Heart right ventricle (tissue), 16 donors: ENCODE measurements at regions not wholly inside any gene's neighbourhood (a gene's known extent, or its start where the extent isn't known, plus 50 kb on each side); places are given as distances from the start of the nearest gene placed in this dataset.
"Not testable (repeated sequence)": the region's sequence is repeated elsewhere in the genome, so short reads cannot be mapped to it uniquely, and the experiment has no call there.

Experiments used
- ATAC-seq, 8 donors: fragments of 200-7000 bp; cut with Tn5 transposase; one replicate each; pipeline ENCODE4 v1.9.1; 2020; ENCODE audit warnings: mild to moderate bottlenecking in 8 of 8, moderate library complexity in 8 of 8, moderate number of reproducible peaks in 1 of 8
- DNase-seq, 2 donors: peaks; one replicate each; pipeline ENCODE4 v3.0.0-alpha.2; 2020
- H3K27ac ChIP-seq, 10 donors: fragments of 200-600 bp; sonication (generic) in 2 of 10; one replicate each; pipeline versions ENCODE4 v1.5.0 to v1.8.0; 2020 to 2022; ENCODE audit warnings: mild to moderate bottlenecking in 3 of 10
- H3K27me3 ChIP-seq, 7 donors: fragments of 200-600 bp; one replicate each; pipeline ENCODE4 v1.8.0; 2021 to 2022; ENCODE audit warnings: mild to moderate bottlenecking in 2 of 7
- H3K36me3 ChIP-seq, 9 donors: fragments of 200-600 bp; sonication (generic) in 1 of 9; one replicate each; pipeline versions ENCODE4 v1.5.0 to v1.8.0; 2020 to 2022; ENCODE audit warnings: mild to moderate bottlenecking in 2 of 9
- H3K4me1 ChIP-seq, 9 donors: fragments of 200-600 bp; sonication (generic) in 1 of 9; one replicate each; pipeline versions ENCODE4 v1.5.0 to v1.8.0; 2020 to 2022; ENCODE audit warnings: mild to moderate bottlenecking in 4 of 9
- H3K4me3 ChIP-seq, 10 donors: fragments of 200-600 bp; sonication (generic) in 2 of 10; one replicate each; pipeline versions ENCODE4 v1.5.0 to v1.8.0; 2020 to 2022; ENCODE audit warnings: mild to moderate bottlenecking in 7 of 10, moderate library complexity in 2 of 10
- H3K9me3 ChIP-seq, 11 donors: fragments of 200-600 bp in 10 of 11; sonication (generic) in 2 of 11; one replicate each; pipeline versions ENCODE4 v1.5.0 to v1.8.0; 2013 to 2022; ENCODE audit warnings: mild to moderate bottlenecking in 2 of 11, control low read depth in 1 of 11, moderate library complexity in 1 of 11
- CTCF ChIP-seq, 9 donors: fragments of 200-600 bp; sonication (generic) in 2 of 9; IDR thresholded peaks; one replicate each; pipeline versions ENCODE4 v1.5.0 to v1.8.0; 2021 to 2022; ENCODE audit warnings: antibody characterized with exemption in 9 of 9, mild to moderate bottlenecking in 5 of 9, moderate library complexity in 1 of 9
- WGBS, 2 donors: extraction: QIAGEN DNeasy Blood & Tissue Kit; methylation state at CpG; one replicate each; pipeline ENCODE4 v1.1.7; 2013; ENCODE audit warnings: inconsistent platforms in 1 of 2; 5-methylcytosine and 5-hydroxymethylcytosine counted together
- intact Hi-C, 10 donors: fragments of 100-400 bp; cut with DNase I; formaldehyde crosslinking; loops; one replicate each; pipeline versions ENCODE4 v1.11.1 to v1.14.2; 2022
- donor health status: Arrhythmogenic right ventricular cardiomyopathy.
- donor health status: ischemic (EF 13 %, LVEDD 7.1; RV severe dilation, severe dysfunction).
- donor health status: healthy with polysubstance abuse.
- donor health status: DM: no; HTN: yes; CAD: no.
- donor health status: DM: no; HTN: no; CAD: no.
- donor health status: ischemic (EF 25% LVEDD 6.9; RV normal size, moderate dysfunction).
- donor health status: ischemic (EF 25% LVEDD 5.7; RV mildly dilated, moderate dysfunction).
- donor health status: healthy.
- donor health status: DM: yes; HTN: yes; CAD: no.
- donor health status: Ischemic cardiomyopathy.
- donor health status: ischemic (EF 35%, LVEDD 5.7; RV mildly dilated, moderate dysfunction).
- donor health status: nonischemic (EF 11% LVEDD 7.7; RV severe dilation, severe dysfunction).
- donor health status: DM: yes; HTN: yes; CAD: no.
- donor health status: PGD.
- donor health status: ischemic (EF 29% LVEDD 5.4; RV normal size, mild dysfunction).
- donor health status: nonischemic (EF 23%, LVEDD 6.1; RV moderate dilation, normal function).

- intact Hi-C loops: no loop called here
Measured at GRCh38 chr5:127163750-127164149, 90.4 kb upstream of the C5orf63 start.

GRCh38 chr5:127170918-127171600 is 97.8 kb upstream of the C5orf63 start:
- intact Hi-C loops: no loop called here
- Histone ChIP-seq H3K36me3 (no peaks in the 10 kb centered on the region), H3K27me3 (peaks cover 0 to under 1% (median 0%) of the 10 kb centered on the region in 7 donors), H3K9me3 (peaks cover 0 to 22% (median 3%) of the 10 kb centered on the region in 11 donors), H3K27ac (no peak overlapping the region), H3K4me1 (no peaks in the 10 kb centered on the region), H3K4me3 (no peak overlapping the region)
- DNase-seq (no peak), ATAC-seq (no peak)
- no peak for TF ChIP-seq CTCF (IDR thresholded peaks at IDR 0.05)
- WGBS, 2 donors: 83 to 85% methylated on average over 10 of the region's 10 CpGs

More at GRCh38 chr5:127163750-127164149, 90.4 kb upstream of the C5orf63 start:
- H3K4me3 ChIP-seq: no peak overlapping the region
- DNase-seq (no peak), ATAC-seq (no peak)
- H3K9me3 ChIP-seq: peaks cover 0 to 5% (median 0%) of the 10 kb centered on the region in 11 donors
- H3K36me3 ChIP-seq: no peaks in the 10 kb centered on the region
- no peaks in the 10 kb centered on the region for H3K27me3 ChIP-seq
- no peaks in the 10 kb centered on the region for H3K4me1 ChIP-seq
- TF ChIP-seq CTCF (IDR thresholded peaks at IDR 0.05): no peak
- H3K27ac ChIP-seq: no peak overlapping the region

- intact Hi-C loops: no loop called here
- Histone ChIP-seq H3K27ac (no peak overlapping the region), H3K4me1 (no peaks in the 10 kb centered on the region), H3K4me3 (no peak overlapping the region), H3K9me3 (peaks cover 0 to 23% (median 3%) of the 10 kb centered on the region in 11 donors), H3K36me3 (no peaks in the 10 kb centered on the region), H3K27me3 (peaks cover 0 to 10% (median 0%) of the 10 kb centered on the region in 7 donors)
- 58 to 64% methylated on average over 2 of the region's 2 CpGs for WGBS, 2 donors
- ATAC-seq: no peak
- DNase-seq: no peak
- TF ChIP-seq CTCF (IDR thresholded peaks at IDR 0.05): no peak
Measured at GRCh38 chr5:127176769-127177168, 103.5 kb upstream of the C5orf63 start.

GRCh38 chr5:127182631-127183030 is 108.0 kb upstream of the MEGF10 start:
- H3K4me3 ChIP-seq, H3K9me3 ChIP-seq, intact Hi-C loops, H3K27me3 ChIP-seq, H3K36me3 ChIP-seq, DNase-seq, ATAC-seq, H3K4me1 ChIP-seq, H3K27ac ChIP-seq: not testable (repeated sequence)
- WGBS, 2 donors: 91 to 95% methylated on average over 8 of the region's 8 CpGs

- Histone ChIP-seq H3K9me3 (peaks cover 0 to 2% (median 0%) of the 10 kb centered on the region in 11 donors), H3K4me3 (no peak overlapping the region), H3K4me1 (no peaks in the 10 kb centered on the region), H3K27me3 (peaks cover 0 to 5% (median 0%) of the 10 kb centered on the region in 7 donors), H3K36me3 (no peaks in the 10 kb centered on the region), H3K27ac (no peak overlapping the region)
- WGBS, 2 donors: 89 to 92% methylated on average over 7 of the region's 7 CpGs
- no peak for ATAC-seq
- TF ChIP-seq CTCF (IDR thresholded peaks at IDR 0.05): no peak
- intact Hi-C loops: no loop called here
- no peak for DNase-seq
Measured at GRCh38 chr5:127183332-127183731, 107.3 kb upstream of the MEGF10 start.
